ENCODE measurements at regions not wholly inside any gene's neighbourhood (a gene's known extent, or its start where the extent isn't known, plus 50 kb on each side); places are given as distances from the start of the nearest gene placed in this dataset.

DNA sequence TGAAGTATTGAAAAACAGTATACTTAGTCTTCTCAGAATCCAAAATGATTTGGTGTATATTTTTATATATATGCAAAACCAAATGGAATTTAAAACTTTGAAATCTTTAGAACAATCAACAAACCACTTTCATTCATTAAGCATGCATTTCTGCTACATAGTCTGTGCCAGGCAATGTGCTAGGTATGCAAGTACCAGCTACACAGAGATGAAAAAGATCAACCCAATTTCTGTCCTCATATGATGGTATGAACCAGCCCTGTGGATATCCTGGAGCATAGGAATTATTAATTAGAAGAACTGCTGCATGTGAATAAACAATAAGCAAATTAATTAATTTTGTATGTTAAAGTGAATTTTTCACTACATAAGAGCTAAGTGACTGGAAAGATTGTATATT, 51.2 kb upstream of the RTN4 start:
- TF ChIP-seq, protein P1, sequence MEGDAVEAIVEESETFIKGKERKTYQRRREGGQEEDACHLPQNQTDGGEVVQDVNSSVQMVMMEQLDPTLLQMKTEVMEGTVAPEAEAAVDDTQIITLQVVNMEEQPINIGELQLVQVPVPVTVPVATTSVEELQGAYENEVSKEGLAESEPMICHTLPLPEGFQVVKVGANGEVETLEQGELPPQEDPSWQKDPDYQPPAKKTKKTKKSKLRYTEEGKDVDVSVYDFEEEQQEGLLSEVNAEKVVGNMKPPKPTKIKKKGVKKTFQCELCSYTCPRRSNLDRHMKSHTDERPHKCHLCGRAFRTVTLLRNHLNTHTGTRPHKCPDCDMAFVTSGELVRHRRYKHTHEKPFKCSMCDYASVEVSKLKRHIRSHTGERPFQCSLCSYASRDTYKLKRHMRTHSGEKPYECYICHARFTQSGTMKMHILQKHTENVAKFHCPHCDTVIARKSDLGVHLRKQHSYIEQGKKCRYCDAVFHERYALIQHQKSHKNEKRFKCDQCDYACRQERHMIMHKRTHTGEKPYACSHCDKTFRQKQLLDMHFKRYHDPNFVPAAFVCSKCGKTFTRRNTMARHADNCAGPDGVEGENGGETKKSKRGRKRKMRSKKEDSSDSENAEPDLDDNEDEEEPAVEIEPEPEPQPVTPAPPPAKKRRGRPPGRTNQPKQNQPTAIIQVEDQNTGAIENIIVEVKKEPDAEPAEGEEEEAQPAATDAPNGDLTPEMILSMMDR (IDR thresholded peaks at IDR 0.05): no peak
- TF ChIP-seq POLR2AphosphoS5 (IDR thresholded peaks at IDR 0.05): no peak
- no peak for TF ChIP-seq POLR2A (IDR thresholded peaks at IDR 0.05)

Data from prostate gland (tissue), 2 donors.